ENCODE measurements at regions not wholly inside any gene's neighbourhood (a gene's known extent, or its start where the extent isn't known, plus 50 kb on each side); places are given as distances from the start of the nearest gene placed in this dataset.

DNA sequence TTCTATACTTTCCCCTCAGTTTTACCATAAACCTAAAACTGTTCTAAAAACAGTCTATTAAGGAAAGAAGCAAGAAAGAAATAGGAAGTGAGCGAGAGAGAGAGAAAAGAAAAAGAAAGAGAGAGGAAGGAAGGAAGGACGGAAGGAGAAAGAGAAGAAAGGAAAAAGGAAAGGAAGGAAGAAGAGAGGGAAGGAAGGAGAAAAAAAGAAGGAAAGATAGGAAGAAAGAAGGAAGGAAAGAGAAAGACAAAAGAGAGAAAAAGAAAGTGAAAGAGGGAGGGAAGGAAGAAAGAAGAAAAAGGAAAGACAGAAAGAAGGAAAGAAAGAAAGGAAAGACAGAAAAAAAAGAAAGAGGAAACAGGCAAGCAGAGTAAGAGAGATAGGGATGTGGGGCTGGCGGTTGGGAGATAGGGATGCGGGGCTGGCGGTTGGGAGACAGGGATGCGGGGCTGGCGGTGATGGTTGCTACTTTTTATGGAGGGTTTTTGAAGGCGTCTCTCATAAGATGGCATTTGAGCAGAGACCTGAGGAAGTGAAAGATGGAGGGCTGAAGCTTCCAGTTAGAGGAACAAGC lies 70.4 kb upstream of the IRF2BP2 start (continued):
- TF ChIP-seq ARHGAP35 (IDR thresholded peaks at IDR 0.05; ENCODE audit: partially characterized antibody) (peak; percentile 60), EZH2 (IDR thresholded peaks at IDR 0.05; ENCODE audit: borderline replicate concordance, low read depth, low read length) (no peak), ZNF764 (CRISPR knock-in tag; IDR thresholded peaks at IDR 0.05; ENCODE audit: low read depth) (no peak), BCL6 (CRISPR knock-in tag; IDR thresholded peaks at IDR 0.05) (no peak), SETDB1 (IDR thresholded peaks at IDR 0.05; ENCODE audit: low read length) (no peak), ZC3H8 (IDR thresholded peaks at IDR 0.05) (no peak), TRIM24 (IDR thresholded peaks at IDR 0.05) (peak in 1 of 2 experiments; percentile 12; a peak in 1 of 4 replicates), HNRNPLL (IDR thresholded peaks at IDR 0.05; ENCODE audit: low read depth, low read length, poor library complexity, severe bottlenecking) (no peak), MCM7 (IDR thresholded peaks at IDR 0.05) (no peak), ELF4 (CRISPR knock-in tag; IDR thresholded peaks at IDR 0.05) (0 out of 2 replicates have a peak, but pooled peaks have one; percentile 38), PHB (CRISPR knock-in tag; IDR thresholded peaks at IDR 0.05) (no peak)
- TF ChIP-seq, protein P1, sequence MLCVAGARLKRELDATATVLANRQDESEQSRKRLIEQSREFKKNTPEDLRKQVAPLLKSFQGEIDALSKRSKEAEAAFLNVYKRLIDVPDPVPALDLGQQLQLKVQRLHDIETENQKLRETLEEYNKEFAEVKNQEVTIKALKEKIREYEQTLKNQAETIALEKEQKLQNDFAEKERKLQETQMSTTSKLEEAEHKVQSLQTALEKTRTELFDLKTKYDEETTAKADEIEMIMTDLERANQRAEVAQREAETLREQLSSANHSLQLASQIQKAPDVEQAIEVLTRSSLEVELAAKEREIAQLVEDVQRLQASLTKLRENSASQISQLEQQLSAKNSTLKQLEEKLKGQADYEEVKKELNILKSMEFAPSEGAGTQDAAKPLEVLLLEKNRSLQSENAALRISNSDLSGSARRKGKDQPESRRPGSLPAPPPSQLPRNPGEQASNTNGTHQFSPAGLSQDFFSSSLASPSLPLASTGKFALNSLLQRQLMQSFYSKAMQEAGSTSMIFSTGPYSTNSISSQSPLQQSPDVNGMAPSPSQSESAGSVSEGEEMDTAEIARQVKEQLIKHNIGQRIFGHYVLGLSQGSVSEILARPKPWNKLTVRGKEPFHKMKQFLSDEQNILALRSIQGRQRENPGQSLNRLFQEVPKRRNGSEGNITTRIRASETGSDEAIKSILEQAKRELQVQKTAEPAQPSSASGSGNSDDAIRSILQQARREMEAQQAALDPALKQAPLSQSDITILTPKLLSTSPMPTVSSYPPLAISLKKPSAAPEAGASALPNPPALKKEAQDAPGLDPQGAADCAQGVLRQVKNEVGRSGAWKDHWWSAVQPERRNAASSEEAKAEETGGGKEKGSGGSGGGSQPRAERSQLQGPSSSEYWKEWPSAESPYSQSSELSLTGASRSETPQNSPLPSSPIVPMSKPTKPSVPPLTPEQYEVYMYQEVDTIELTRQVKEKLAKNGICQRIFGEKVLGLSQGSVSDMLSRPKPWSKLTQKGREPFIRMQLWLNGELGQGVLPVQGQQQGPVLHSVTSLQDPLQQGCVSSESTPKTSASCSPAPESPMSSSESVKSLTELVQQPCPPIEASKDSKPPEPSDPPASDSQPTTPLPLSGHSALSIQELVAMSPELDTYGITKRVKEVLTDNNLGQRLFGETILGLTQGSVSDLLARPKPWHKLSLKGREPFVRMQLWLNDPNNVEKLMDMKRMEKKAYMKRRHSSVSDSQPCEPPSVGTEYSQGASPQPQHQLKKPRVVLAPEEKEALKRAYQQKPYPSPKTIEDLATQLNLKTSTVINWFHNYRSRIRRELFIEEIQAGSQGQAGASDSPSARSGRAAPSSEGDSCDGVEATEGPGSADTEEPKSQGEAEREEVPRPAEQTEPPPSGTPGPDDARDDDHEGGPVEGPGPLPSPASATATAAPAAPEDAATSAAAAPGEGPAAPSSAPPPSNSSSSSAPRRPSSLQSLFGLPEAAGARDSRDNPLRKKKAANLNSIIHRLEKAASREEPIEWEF (CRISPR knock-in tag; IDR thresholded peaks at IDR 0.05): no peak
- TF ChIP-seq, protein P2, sequence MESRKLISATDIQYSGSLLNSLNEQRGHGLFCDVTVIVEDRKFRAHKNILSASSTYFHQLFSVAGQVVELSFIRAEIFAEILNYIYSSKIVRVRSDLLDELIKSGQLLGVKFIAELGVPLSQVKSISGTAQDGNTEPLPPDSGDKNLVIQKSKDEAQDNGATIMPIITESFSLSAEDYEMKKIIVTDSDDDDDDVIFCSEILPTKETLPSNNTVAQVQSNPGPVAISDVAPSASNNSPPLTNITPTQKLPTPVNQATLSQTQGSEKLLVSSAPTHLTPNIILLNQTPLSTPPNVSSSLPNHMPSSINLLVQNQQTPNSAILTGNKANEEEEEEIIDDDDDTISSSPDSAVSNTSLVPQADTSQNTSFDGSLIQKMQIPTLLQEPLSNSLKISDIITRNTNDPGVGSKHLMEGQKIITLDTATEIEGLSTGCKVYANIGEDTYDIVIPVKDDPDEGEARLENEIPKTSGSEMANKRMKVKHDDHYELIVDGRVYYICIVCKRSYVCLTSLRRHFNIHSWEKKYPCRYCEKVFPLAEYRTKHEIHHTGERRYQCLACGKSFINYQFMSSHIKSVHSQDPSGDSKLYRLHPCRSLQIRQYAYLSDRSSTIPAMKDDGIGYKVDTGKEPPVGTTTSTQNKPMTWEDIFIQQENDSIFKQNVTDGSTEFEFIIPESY (CRISPR knock-in tag; IDR thresholded peaks at IDR 0.05): peak; percentile 63; the same call in 1 of the 2 replicates
- TF ChIP-seq, protein P3, sequence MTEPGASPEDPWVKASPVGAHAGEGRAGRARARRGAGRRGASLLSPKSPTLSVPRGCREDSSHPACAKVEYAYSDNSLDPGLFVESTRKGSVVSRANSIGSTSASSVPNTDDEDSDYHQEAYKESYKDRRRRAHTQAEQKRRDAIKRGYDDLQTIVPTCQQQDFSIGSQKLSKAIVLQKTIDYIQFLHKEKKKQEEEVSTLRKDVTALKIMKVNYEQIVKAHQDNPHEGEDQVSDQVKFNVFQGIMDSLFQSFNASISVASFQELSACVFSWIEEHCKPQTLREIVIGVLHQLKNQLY (CRISPR knock-in tag; conservative IDR thresholded peaks at IDR 0.05): no peak
- TF ChIP-seq, protein P4, sequence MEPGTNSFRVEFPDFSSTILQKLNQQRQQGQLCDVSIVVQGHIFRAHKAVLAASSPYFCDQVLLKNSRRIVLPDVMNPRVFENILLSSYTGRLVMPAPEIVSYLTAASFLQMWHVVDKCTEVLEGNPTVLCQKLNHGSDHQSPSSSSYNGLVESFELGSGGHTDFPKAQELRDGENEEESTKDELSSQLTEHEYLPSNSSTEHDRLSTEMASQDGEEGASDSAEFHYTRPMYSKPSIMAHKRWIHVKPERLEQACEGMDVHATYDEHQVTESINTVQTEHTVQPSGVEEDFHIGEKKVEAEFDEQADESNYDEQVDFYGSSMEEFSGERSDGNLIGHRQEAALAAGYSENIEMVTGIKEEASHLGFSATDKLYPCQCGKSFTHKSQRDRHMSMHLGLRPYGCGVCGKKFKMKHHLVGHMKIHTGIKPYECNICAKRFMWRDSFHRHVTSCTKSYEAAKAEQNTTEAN (CRISPR knock-in tag; IDR thresholded peaks at IDR 0.05): no peak
- TF ChIP-seq, protein P5, sequence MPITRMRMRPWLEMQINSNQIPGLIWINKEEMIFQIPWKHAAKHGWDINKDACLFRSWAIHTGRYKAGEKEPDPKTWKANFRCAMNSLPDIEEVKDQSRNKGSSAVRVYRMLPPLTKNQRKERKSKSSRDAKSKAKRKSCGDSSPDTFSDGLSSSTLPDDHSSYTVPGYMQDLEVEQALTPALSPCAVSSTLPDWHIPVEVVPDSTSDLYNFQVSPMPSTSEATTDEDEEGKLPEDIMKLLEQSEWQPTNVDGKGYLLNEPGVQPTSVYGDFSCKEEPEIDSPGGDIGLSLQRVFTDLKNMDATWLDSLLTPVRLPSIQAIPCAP (CRISPR knock-in tag; IDR thresholded peaks at IDR 0.05; ENCODE audit: borderline replicate concordance): no peak
- TF ChIP-seq, protein P6, sequence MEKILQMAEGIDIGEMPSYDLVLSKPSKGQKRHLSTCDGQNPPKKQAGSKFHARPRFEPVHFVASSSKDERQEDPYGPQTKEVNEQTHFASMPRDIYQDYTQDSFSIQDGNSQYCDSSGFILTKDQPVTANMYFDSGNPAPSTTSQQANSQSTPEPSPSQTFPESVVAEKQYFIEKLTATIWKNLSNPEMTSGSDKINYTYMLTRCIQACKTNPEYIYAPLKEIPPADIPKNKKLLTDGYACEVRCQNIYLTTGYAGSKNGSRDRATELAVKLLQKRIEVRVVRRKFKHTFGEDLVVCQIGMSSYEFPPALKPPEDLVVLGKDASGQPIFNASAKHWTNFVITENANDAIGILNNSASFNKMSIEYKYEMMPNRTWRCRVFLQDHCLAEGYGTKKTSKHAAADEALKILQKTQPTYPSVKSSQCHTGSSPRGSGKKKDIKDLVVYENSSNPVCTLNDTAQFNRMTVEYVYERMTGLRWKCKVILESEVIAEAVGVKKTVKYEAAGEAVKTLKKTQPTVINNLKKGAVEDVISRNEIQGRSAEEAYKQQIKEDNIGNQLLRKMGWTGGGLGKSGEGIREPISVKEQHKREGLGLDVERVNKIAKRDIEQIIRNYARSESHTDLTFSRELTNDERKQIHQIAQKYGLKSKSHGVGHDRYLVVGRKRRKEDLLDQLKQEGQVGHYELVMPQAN (IDR thresholded peaks at IDR 0.05; ENCODE audit: borderline replicate concordance): no peak

Data from K562 (cell line).